Fibroblast of skin of left biceps (primary cell): ENCODE measurements at regions not wholly inside any gene's neighbourhood (a gene's known extent, or its start where the extent isn't known, plus 50 kb on each side); places are given as distances from the start of the nearest gene placed in this dataset.
"Not testable (repeated sequence)": the region's sequence is repeated elsewhere in the genome, so short reads cannot be mapped to it uniquely, and the experiment has no call there.

ENCODE experiments used
- DNase-seq, 2 experiments: peaks; one replicate each; pipeline ENCODE4 v3.0.0-alpha.2; 2013; ENCODE audit warnings: low read depth in 2 of 2

GRCh38 chr5:155605920-155606319, 592.4 kb downstream of the KIF4B start:
- no peak for DNase-seq

DNA sequence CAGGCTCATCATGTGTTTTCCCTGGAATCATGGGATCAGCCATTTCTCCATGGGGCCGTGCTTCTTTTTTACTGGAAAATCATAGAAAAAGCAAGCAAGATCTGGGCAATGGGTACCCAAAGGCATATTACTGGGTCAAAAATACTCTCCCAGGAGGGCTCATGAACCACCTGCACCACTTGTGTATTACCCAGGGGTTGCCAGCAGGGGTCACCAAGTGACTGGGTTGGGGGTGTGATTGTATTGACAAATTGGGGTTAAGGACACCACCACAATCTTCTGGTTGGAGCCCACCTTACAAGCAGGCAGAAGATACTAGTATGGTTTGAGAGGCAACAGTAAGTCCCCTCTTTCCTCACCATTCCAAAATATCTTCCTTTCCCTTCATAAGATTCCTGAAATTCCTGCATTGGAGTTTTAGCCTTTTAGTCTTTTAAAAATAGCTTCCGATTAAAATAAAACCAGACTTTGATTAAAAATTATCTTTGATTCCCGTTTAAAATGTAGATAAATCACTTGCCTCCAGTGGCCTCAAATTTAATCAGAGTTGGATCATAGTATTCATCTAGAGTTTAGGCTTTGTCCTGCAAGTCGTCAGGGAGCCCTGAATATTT, 603.3 kb downstream of the KIF4B start:
- no peak for DNase-seq

DNA sequence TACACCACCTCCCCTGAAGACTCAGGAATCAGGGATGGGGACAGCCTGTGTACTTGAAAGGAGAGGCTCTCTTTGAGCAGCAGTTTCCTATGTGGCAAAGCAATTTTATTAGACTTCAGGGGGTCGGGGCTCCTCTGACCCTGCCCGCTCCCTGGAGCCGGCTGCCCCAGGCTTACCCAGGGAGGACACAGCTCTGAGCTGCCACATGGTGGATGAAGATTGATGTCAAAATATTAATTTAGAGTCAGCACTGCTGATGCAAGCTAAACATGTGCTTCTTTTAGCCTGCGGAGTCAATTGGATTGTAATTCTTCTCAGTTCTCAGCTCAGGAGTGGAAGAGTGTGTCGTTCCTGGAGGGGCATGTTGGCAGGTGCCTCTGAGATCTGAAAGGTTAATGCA, 606.1 kb downstream of the KIF4B start:
- no peak for DNase-seq

- DNase-seq, result no peak
Observed at GRCh38 chr5:155620821-155621410, 607.4 kb downstream of the KIF4B start.

- no peak for DNase-seq
Observed at GRCh38 chr5:155624597-155625241, 611.2 kb downstream of the KIF4B start.

DNA sequence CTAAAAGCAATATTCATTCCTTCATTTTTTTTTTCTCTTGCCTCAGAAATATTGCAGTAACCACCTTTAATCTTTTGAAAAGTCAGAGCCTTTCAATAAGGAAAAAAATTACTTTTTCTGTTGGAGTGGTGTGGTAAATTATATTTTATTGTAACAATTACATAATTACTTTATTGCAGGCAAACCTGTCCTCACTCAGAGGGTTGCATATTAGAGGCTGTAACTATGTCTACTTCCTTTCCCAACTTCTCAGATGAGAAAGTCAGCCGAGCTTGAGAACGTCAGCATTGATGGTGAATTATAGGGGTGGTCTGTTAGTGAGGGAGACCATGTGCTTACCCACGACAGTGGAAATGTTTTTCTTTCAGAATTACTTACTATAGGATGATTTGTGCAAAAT, 611.8 kb downstream of the KIF4B start:
- DNase-seq, result no peak

GRCh38 chr5:155625897-155626543, 612.5 kb downstream of the KIF4B start:
- DNase-seq, result no peak

GRCh38 chr5:155626592-155626991, 613.0 kb downstream of the KIF4B start:
- DNase-seq, result no peak

DNA sequence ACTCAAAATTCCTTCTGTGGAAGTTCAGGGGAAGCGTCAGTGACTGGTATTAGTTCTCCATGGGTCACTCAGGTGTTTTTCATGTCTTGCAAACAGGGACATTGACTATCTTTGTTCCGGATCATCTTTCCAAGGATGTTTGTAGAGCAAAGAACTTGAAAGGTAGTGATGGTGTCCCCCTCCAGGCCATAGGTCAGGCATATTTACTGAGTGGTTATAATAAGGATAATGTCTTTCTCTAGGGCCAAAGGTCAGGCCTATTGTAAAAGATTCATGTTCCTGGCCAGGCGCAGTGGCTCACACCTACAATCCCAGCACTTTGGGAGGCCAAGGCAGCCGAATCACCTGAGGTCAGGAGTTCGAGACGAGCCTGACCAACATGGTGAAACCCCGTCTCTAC, 614.8 kb downstream of the KIF4B start:
- no peak for DNase-seq

GRCh38 chr5:155629597-155629996, 616.0 kb downstream of the KIF4B start:
- DNase-seq, result no peak

- no peak for DNase-seq
Observed at GRCh38 chr5:155631116-155631515, 617.6 kb downstream of the KIF4B start.

DNA sequence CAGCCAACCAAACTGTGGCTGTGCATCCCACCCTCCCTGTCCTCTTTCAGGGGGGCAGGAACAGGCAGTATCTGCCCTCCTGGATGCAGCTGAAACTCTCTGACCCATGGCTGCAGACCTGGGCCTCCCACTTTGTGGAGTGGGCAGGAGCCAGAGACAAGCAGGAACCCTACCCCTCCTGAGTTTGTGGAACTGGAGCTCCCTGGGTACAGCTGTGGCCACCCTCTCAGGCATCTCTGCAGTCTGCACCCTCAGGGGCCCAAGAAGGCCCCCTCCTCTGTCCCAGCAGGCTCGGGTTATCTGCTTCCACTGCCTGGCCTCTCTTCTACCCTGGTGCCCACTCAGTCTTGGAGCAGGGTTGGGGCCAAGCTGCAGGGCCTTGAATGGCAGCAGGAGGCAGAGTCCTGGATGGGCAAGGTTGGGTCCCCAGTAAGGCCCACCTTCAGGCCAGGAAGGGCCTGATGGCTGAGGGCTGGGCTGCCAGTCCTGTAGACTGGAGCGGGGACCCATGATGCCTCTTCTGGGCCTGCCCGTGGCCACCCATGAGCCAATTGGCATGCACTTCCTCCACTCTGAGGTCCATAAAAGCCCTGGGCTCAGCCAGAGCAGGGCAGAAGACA, 619.9 kb downstream of the KIF4B start:
- no peak for DNase-seq

DNA sequence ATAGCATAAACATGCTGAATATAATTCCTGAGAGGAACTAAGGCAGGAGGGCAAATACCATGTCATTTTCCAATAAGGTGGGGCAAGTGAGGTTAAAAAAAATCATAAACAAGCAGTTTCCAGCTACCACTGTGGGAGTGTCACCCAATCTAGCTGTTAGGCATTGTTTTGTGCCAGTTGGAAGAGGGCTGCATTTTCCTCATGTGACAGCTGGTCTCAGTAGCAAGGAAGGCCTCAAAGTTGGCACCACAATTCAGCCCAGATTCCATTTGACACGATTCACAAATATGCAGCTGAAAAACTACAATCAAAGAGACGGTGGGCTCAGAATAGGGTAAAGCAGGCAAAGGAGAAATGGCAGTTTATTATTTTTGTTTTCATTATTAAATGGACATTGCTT, 636.1 kb downstream of the KIF4B start:
- no peak for DNase-seq

- DNase-seq, result no peak
Observed at GRCh38 chr5:155655569-155655968, 642.0 kb downstream of the KIF4B start.

- no peak for DNase-seq
Observed at GRCh38 chr5:155661859-155662258, 648.3 kb downstream of the KIF4B start.

GRCh38 chr5:155665361-155665760, 651.8 kb downstream of the KIF4B start:
- DNase-seq, result no peak

DNA sequence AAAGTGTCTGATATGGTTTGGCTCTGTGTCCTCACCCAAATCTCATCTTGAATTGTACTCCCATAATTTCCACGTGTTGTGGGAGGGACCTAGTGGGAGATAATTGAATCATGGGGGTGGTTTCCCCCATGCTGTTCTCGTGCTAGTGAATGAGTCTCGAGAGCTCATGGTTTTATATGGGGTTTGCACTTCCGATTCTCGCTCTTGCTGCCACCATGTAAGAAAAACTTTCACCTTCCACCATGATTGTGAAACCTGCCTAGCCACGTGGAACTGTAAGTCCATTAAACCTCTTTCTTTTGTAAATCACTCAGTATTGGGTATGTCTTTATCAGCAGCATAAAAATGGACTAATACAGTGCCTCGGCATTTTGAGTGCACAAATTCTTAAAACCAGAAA, 655.0 kb upstream of the SGCD start:
- DNase-seq, result not testable (repeated sequence)

DNA sequence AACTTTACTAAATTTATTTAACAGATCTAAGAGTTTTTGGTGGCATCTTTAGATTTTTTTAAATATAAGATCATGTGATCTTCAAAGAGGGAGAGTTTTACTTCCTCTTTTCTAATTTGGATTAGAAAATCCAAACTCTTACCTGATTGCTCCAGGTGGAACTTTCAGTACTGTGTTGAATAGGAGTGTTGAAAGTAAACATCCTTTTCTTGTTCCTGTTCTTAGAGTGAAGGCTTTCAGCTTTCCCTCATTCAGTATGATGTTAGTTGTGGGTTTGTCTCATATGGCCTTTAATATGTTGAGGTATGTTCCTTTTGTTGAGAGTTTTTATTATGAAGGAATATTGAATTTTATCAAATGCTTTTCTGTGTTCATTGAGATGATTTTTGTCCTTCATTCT, 650.0 kb upstream of the SGCD start:
- DNase-seq, result no peak

- DNase-seq, result no peak
Observed at GRCh38 chr5:155678371-155678770, 648.6 kb upstream of the SGCD start.

DNA sequence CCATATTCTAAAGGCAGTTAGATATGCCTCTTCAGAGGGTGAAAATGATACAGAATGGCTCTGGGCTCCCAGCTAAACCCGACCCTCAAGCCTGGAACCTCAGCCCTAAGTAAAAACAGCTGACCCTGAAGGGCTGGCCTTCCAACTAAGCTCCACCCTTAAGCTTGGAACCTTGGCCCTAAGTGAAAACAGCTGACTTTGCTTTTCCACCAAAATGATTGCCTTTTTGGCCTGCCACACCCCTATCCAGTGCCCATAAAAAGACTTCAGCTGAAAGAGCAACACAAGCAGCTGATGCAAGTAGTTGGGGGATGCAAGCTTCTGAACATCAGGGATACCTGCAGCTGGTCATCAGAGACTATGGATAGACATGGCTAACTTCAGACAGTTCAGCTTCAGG, 647.4 kb upstream of the SGCD start:
- no peak for DNase-seq

DNA sequence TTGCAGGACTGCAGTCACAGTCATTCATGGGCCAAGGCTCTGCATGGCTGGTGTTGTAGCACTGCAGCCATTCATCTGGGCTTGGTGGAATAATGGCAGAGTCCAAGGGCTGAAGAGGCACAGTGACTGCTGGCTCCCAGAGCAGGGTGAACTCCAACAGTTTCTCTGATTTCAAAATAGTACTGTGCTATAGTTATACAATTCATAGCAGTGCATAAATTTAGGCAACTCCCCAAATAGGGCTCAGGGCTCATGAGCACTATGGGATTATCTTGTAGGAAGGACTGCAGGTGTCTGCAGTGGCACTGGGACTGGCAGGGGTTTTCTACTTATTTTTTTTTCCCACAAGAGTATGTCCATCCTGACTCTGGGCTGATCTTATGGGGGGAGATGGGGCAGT, 642.5 kb upstream of the SGCD start:
- DNase-seq, result no peak

DNA sequence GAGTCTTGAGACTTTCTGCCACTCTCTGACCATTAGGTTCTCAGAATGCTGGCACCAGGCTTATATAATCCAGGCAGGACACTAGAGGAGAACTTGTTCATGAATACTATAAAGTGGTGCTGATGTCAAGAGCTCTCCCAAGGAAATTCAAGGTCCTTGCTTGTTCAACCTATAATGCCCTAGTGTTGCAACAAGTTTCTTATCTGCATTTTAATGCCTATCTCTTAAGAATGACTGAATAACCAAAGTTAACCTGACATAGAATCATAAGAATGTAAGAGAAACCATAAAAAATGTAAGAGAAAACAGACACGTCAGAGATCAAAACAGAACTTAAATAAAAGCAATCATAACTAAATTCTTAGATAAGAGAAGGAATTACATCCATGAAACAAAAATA, 640.8 kb upstream of the SGCD start:
- no peak for DNase-seq

GRCh38 chr5:155689406-155689805, 637.6 kb upstream of the SGCD start:
- no peak for DNase-seq
